Pancreas (tissue), 10 donors: ENCODE measurements at regions not wholly inside any gene's neighbourhood (a gene's known extent, or its start where the extent isn't known, plus 50 kb on each side); places are given as distances from the start of the nearest gene placed in this dataset.
A peak's percentile ranks its signal among the peaks of the same experiment; 100 is the strongest.

Experiments used
- ATAC-seq, 4 donors: fragments of 200-7000 bp; cut with Tn5 transposase; one replicate each; pipeline versions ENCODE4 v1.8.0 to v1.9.1; 2020; ENCODE audit warnings: mild to moderate bottlenecking in 4 of 4, moderate library complexity in 4 of 4
- DNase-seq, 6 donors: peaks; one replicate each; pipeline ENCODE4 v3.0.0-alpha.2; 2020
- FAIRE-seq: peaks from 2 replicates; lab custom pipeline; 2012; peaks lifted over from hg19 to GRCh38; lab: Jason Lieb, UNC
- H3K27ac ChIP-seq, 4 donors: fragments of 200-600 bp; sonication (generic); 1 replicate in 3 of 4; 2 replicates in 1 of 4; pipeline versions ENCODE4 v1.5.0 to v1.8.0; 2020
- H3K27me3 ChIP-seq, 4 donors: fragments of 200-600 bp; one replicate each; pipeline ENCODE4 v1.8.0; 2021
- H3K36me3 ChIP-seq, 3 donors: fragments of 200-600 bp; sonication (generic) in 1 of 3; one replicate each; pipeline versions ENCODE4 v1.5.0 to v1.8.0; 2020 to 2021
- H3K4me1 ChIP-seq, 3 donors: fragments of 200-600 bp; one replicate each; pipeline ENCODE4 v1.8.0; 2021
- H3K4me3 ChIP-seq, 4 donors: fragments of 200-600 bp; sonication (generic) in 2 of 4; one replicate each; pipeline versions ENCODE4 v1.5.0 to v1.8.0; 2020 to 2021
- H3K9me3 ChIP-seq, 4 donors: fragments of 200-600 bp; one replicate each; pipeline ENCODE4 v1.8.0; 2021
- WGBS, 2 donors: extraction: QIAGEN DNeasy Blood & Tissue Kit; methylation state at CpG; one replicate each; pipeline ENCODE4 v1.1.7; 2013; 5-methylcytosine and 5-hydroxymethylcytosine counted together
- intact Hi-C, 3 donors: fragments of 100-400 bp; cut with DNase I; formaldehyde crosslinking; loops; one replicate each; pipeline versions ENCODE4 v1.11.1 to v1.14.2; 2022
- TF ChIP-seq, protein P1 (sequence below), 4 donors: fragments of 200-600 bp; sonication (generic) in 3 of 4; IDR thresholded peaks; one replicate each; pipeline versions ENCODE4 v1.5.0 to v1.8.0; 2021; ENCODE audit warnings: antibody characterized with exemption in 4 of 4
- donor health status: healthy with polysubstance abuse.
- donor health status: DM: no; HTN: no; CAD: no; lungs with moderate emphysema.
- donor health status: DM: no; HTN: no; CAD: no.
- donor health status: control.
- donor health status: control.
- donor health status: Bipolar disorder and iron deficiency.
- donor health status: DM: yes; HTN: yes; CAD: no.
- donor health status: DM: no; HTN: no; CAD: no.
- donor health status: DM: no; HTN: no; CAD: no.
- donor health status: DM: yes; HTN: yes; CAD: no.

DNA sequence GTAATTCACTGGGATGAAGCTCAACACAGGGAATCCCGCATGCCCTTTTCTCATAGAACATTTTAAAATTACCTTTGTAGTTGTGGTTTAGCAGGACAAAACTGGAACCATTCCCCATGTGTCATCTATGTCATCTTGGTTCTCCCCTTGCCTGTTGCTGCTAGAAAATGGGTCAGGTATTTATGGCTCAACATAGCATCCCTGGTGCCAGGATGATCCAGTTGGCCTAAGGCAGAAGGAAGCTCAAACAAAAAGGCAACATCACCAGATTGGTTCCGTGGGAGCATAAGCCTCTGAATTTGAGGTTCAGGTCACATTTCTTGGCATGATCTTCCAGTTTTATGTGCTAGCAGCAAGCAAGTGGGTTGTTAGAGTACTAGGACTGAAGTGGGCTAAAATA lies 552.6 kb upstream of the BOD1L1 start:
- no peak overlapping the region for H3K4me3 ChIP-seq
- TF ChIP-seq, protein P1, sequence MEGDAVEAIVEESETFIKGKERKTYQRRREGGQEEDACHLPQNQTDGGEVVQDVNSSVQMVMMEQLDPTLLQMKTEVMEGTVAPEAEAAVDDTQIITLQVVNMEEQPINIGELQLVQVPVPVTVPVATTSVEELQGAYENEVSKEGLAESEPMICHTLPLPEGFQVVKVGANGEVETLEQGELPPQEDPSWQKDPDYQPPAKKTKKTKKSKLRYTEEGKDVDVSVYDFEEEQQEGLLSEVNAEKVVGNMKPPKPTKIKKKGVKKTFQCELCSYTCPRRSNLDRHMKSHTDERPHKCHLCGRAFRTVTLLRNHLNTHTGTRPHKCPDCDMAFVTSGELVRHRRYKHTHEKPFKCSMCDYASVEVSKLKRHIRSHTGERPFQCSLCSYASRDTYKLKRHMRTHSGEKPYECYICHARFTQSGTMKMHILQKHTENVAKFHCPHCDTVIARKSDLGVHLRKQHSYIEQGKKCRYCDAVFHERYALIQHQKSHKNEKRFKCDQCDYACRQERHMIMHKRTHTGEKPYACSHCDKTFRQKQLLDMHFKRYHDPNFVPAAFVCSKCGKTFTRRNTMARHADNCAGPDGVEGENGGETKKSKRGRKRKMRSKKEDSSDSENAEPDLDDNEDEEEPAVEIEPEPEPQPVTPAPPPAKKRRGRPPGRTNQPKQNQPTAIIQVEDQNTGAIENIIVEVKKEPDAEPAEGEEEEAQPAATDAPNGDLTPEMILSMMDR (IDR thresholded peaks at IDR 0.05): no peak
- intact Hi-C loops: no loop called here
- FAIRE-seq (no peak), ATAC-seq (no peak), DNase-seq (no peak)
- no peaks in the 10 kb centered on the region for H3K27me3 ChIP-seq
- peaks cover 6 to 39% (median 16%) of the 10 kb centered on the region in 3 donors for H3K4me1 ChIP-seq
- H3K36me3 ChIP-seq: no peaks in the 10 kb centered on the region
- WGBS, 2 donors: 88 to 93% methylated on average over 2 of the region's 2 CpGs
- H3K27ac ChIP-seq: peak overlapping the region in 2 of 4 donors; percentile 55 to 65
- H3K9me3 ChIP-seq: no peaks in the 10 kb centered on the region

DNA sequence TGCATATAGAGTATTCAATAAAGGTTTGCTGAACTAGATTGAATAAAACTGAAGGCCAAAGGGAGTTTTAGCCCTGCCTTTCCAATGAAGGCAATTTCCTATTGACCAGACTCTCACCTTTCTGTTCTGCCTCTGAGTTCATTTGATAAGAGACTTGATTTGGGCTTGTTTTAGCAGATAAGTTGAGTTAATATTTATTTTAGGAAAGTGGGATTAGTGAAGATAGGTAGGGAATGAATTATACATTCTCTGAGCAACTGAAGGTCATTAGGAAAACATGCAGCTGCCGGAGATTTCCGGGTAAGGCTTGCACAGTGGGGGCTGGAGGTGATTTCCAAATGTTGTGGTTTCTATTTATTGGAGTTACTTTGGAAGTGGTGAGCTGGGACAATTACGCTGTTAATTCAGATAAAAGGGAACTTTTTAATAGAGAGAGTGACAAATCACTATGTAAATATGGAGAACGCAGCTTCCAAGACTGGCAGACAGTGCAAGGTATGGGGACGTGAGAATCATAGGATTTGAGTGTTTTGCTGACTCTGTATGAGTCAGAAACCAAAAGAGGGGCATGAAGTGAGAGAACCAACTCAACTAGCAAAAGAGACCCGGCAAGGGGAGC lies 553.6 kb upstream of the BOD1L1 start:
- peak in 3 of 6 donors; percentile 25 to 53 (median 42) for DNase-seq
- FAIRE-seq: no peak
- TF ChIP-seq, protein P1 (IDR thresholded peaks at IDR 0.05): no peak
- no peaks in the 10 kb centered on the region for H3K9me3 ChIP-seq
- H3K27me3 ChIP-seq: no peaks in the 10 kb centered on the region
- H3K4me1 ChIP-seq: peaks cover 6 to 39% (median 16%) of the 10 kb centered on the region in 3 donors
- WGBS, 2 donors: 13 to 16% methylated on average over 6 of the region's 6 CpGs
- intact Hi-C loops: no loop called here
- H3K4me3 ChIP-seq: no peak overlapping the region
- no peaks in the 10 kb centered on the region for H3K36me3 ChIP-seq
- H3K27ac ChIP-seq: peak overlapping the region in 2 of 4 donors; percentile 55 to 65
- peak; percentile 63 to 88 (median 84) for ATAC-seq

DNA sequence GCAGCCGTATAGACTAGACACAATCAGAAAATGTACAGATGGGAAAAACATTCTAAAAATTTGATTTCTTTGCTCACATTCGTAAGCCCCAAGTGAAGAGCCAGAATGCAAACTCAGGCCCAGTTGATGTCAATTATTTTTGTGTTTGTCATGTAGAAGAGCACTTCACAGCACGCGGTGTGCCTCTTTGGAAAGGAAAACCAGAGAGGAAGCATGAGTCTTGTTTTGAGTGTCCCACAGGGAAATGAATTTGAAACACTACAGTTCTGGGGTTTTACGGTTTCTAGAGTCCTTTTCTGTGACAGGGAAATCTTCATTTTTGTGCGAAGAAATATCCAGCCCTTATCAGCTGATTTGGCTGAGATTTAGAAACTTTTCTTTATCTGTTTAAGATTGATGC lies 554.6 kb upstream of the BOD1L1 start:
- Histone ChIP-seq H3K9me3 (no peaks in the 10 kb centered on the region), H3K27me3 (no peaks in the 10 kb centered on the region), H3K4me3 (no peak overlapping the region), H3K36me3 (no peaks in the 10 kb centered on the region), H3K27ac (no peak overlapping the region), H3K4me1 (peaks cover 6 to 38% (median 16%) of the 10 kb centered on the region in 3 donors)
- TF ChIP-seq, protein P1 (IDR thresholded peaks at IDR 0.05): no peak
- WGBS, 2 donors: 80 to 83% methylated on average over 6 of the region's 6 CpGs
- ATAC-seq: no peak
- intact Hi-C loops: no loop called here
- FAIRE-seq: no peak
- DNase-seq: no peak

DNA sequence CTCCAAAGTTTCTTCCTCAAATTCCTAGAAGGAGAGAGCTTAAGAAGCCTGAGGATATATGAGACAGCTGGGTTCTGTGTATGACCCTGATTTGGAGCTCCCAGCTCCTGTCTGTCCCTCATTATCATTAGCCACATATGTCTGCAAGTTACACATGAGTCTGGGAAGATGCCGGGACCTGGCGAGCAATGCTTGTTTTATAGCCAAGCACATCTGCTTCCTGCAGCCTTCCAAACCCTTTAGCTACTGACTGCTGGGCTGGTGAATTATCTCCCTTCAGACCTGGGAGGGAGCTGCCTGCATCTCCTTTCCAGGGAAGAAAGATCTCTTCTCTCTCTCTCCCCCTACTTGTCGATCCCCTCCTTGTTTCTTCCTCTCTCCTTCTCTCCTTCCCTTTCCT lies 556.7 kb upstream of the BOD1L1 start:
- H3K4me1 ChIP-seq: peaks cover 0 to 17% (median 16%) of the 10 kb centered on the region in 3 donors
- 69 to 78% methylated on average over 3 of the region's 3 CpGs for WGBS, 2 donors
- no peaks in the 10 kb centered on the region for H3K9me3 ChIP-seq
- H3K27me3 ChIP-seq: no peaks in the 10 kb centered on the region
- TF ChIP-seq, protein P1 (IDR thresholded peaks at IDR 0.05): no peak
- DNase-seq (no peak), ATAC-seq (no peak), FAIRE-seq (no peak)
- H3K27ac ChIP-seq: no peak overlapping the region
- H3K4me3 ChIP-seq: no peak overlapping the region
- no peaks in the 10 kb centered on the region for H3K36me3 ChIP-seq
- intact Hi-C loops: no loop called here

DNA sequence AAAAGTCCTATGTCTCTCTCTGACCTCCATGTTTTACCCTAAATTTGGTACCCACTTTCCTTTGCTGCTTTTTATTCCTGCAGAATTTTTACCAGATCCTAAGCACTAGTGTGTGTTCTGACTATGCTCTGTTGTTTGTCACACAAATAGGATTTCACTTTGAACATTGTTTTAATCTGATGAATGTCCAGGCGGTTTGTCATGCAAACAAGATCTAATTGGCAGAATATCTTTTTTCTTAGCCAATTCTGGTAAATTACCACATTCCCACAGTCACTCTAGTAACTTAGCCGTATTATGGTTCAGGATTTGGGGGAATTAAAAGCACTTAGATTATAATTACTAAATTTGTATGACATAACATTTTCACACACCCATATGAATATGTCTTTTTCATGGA lies 557.2 kb upstream of the BOD1L1 start:
- no peak for DNase-seq

More for the DNA sequence above, 557.2 kb upstream of the BOD1L1 start:
- TF ChIP-seq, protein P1 (IDR thresholded peaks at IDR 0.05): no peak
- Histone ChIP-seq H3K4me3 (no peak overlapping the region), H3K27me3 (no peaks in the 10 kb centered on the region), H3K9me3 (no peaks in the 10 kb centered on the region), H3K36me3 (no peaks in the 10 kb centered on the region), H3K4me1 (peaks cover 0 to 16% (median 12%) of the 10 kb centered on the region in 3 donors), H3K27ac (no peak overlapping the region)
- 76 to 84% methylated on average over 2 of the region's 2 CpGs for WGBS, 2 donors
- ATAC-seq (no peak), FAIRE-seq (no peak)
- intact Hi-C loops: no loop called here
